Ishikawa (cell line): ENCODE measurements at regions not wholly inside any gene's neighbourhood (a gene's known extent, or its start where the extent isn't known, plus 50 kb on each side); places are given as distances from the start of the nearest gene placed in this dataset.
A peak's percentile ranks its signal among the peaks of the same experiment; 100 is the strongest.

Experiments used
- CEBPB ChIP-seq: IDR thresholded peaks from 2 replicates; pipeline ENCODE4 v1.6.1; 2012
- CREB1 ChIP-seq: IDR thresholded peaks from 2 replicates; pipeline ENCODE4 v1.6.1; 2012; ENCODE audit warnings: low read depth
- EGR1 ChIP-seq: IDR thresholded peaks from 2 replicates; pipeline ENCODE4 v1.6.1; 2012
- EP300 ChIP-seq: IDR thresholded peaks from 2 replicates; pipeline ENCODE4 v1.6.1; 2012; ENCODE audit warnings: borderline replicate concordance
- FOXM1 ChIP-seq: IDR thresholded peaks from 2 replicates; pipeline ENCODE4 v1.6.1; 2012; ENCODE audit warnings: low read depth, borderline replicate concordance
- NFIC ChIP-seq: IDR thresholded peaks from 2 replicates; pipeline ENCODE4 v1.6.1; 2012
- RAD21 ChIP-seq: IDR thresholded peaks from 2 replicates; pipeline ENCODE4 v1.6.1; 2012; ENCODE audit warnings: low read depth
- TAF1 ChIP-seq: IDR thresholded peaks from 2 replicates; pipeline ENCODE4 v1.6.1; 2012; ENCODE audit warnings: low read depth, mild to moderate bottlenecking
- TCF12 ChIP-seq: IDR thresholded peaks from 2 replicates; pipeline ENCODE4 v1.6.1; 2012; ENCODE audit warnings: low read depth
- TEAD4 ChIP-seq: IDR thresholded peaks from 2 replicates; pipeline ENCODE4 v1.6.1; 2012
- USF1 ChIP-seq: IDR thresholded peaks from 2 replicates; pipeline ENCODE4 v1.6.1; 2012
- YY1 ChIP-seq: IDR thresholded peaks from 2 replicates; pipeline ENCODE4 v1.6.1; 2012; ENCODE audit warnings: low read depth
- ZBTB7A ChIP-seq: IDR thresholded peaks from 2 replicates; pipeline ENCODE4 v1.6.1; 2012; ENCODE audit warnings: low read depth
- TF ChIP-seq, protein P1 (sequence below): IDR thresholded peaks from 2 replicates; pipeline ENCODE4 v1.6.1; 2012
- TF ChIP-seq, protein P2 (sequence below): IDR thresholded peaks from 2 replicates; pipeline ENCODE4 v1.6.1; 2012; ENCODE audit warnings: low read depth, mild to moderate bottlenecking

DNA sequence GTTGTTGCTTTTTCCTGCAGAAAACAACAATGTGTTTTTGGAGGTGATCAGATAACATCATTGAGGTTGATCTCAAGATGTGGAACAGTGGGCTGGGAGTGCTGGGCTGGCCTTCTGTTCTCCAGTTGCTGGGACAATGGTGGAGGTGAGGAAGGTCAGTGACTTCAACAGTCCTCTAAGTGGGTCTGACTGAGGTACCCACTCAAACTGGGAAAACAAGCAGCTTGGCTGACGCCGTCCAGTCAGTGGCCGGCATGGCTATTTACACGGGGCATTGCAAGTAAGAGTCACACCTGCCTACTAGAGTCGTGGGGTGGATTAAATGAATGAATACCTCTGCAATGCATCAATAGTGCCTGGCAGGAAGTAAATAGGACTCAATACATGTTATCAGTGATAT, 386.7 kb upstream of the ZFHX3 start:
- no peak for TF ChIP-seq RAD21
- TF ChIP-seq NFIC = no peak
- no peak for TF ChIP-seq CREB1
- TF ChIP-seq CEBPB = no peak
- TF ChIP-seq TEAD4 = no peak
- TF ChIP-seq EP300 = no peak
- TF ChIP-seq, protein P1, sequence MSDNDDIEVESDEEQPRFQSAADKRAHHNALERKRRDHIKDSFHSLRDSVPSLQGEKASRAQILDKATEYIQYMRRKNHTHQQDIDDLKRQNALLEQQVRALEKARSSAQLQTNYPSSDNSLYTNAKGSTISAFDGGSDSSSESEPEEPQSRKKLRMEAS = no peak
- no peak for TF ChIP-seq TCF12
- no peak for TF ChIP-seq YY1
- no peak for TF ChIP-seq USF1
- no peak for TF ChIP-seq ZBTB7A
- TF ChIP-seq EGR1 = no peak
- TF ChIP-seq, protein P2, sequence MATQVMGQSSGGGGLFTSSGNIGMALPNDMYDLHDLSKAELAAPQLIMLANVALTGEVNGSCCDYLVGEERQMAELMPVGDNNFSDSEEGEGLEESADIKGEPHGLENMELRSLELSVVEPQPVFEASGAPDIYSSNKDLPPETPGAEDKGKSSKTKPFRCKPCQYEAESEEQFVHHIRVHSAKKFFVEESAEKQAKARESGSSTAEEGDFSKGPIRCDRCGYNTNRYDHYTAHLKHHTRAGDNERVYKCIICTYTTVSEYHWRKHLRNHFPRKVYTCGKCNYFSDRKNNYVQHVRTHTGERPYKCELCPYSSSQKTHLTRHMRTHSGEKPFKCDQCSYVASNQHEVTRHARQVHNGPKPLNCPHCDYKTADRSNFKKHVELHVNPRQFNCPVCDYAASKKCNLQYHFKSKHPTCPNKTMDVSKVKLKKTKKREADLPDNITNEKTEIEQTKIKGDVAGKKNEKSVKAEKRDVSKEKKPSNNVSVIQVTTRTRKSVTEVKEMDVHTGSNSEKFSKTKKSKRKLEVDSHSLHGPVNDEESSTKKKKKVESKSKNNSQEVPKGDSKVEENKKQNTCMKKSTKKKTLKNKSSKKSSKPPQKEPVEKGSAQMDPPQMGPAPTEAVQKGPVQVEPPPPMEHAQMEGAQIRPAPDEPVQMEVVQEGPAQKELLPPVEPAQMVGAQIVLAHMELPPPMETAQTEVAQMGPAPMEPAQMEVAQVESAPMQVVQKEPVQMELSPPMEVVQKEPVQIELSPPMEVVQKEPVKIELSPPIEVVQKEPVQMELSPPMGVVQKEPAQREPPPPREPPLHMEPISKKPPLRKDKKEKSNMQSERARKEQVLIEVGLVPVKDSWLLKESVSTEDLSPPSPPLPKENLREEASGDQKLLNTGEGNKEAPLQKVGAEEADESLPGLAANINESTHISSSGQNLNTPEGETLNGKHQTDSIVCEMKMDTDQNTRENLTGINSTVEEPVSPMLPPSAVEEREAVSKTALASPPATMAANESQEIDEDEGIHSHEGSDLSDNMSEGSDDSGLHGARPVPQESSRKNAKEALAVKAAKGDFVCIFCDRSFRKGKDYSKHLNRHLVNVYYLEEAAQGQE = no peak
- TF ChIP-seq FOXM1 = no peak
- TF ChIP-seq TAF1 = no peak

DNA sequence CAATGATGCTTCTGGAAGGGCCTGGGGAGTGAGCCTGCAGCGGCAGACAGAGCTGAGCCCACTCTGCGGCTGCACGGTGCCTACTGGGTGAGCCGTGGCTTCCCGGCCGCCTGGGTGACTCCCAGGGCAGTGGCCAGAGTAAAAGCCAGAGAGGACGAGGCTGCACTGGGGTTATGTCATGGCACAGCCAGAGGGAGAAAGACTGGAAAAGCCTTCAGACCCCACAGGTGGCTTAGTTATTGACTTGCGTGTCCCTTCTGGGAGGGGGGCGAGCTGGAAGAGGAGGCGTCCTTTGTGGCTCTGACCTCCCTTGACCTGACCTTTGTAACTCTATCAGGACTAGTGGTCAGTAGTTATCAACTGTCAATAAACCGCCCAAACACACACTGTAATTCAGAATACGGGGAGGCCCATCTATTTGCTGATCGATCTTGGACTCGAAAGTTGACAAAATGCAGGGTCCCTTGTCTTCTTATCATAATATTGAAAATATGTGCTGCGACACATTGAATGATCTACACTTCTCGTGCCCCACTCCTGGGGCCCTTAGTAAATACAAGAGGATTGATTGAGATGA, 385.9 kb upstream of the ZFHX3 start:
- TF ChIP-seq RAD21 = no peak
- TF ChIP-seq TCF12 = no peak
- TF ChIP-seq EGR1 = no peak

DNA sequence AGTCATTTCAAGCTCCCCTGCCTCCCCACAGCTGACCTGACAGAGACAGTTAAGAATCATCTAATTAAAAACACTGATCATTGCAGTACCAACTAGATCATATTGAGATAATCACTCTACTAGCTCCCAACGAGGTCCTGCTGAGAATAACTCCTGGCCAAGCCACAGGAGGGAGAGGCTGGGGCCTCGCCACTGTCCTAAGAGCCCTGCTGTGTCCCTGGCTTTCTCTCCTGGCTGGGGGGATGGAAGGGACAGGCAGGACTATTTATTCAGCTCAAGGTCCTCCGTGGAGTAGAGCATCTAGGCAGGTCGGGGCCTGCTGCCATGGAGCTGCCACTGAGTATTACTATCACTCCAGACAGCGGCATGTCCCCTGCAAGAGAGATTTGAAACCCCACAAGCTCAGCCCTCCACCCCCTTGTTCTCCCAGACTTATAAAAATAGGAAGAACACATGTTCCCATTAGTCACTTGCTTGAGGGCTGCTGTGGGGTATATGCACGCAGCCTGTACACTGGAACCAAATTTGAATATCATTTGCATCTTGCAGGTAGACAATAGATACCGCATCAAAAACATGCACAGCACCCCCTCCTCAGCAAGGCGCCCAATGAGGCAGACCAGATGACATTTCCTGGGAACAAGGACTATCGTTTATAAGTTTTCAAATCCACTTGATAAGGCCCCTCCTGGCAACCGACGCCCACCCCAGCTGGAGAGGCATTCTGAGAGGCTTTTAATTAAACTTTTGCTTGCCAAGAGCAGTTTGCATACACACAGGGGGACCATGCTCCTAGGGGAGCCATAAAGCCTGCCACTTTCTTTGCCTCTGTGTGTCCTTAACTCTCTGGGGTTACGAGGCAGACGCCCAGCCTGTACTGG, 385.2 kb upstream of the ZFHX3 start:
- TF ChIP-seq, protein P1 = no peak
- no peak for TF ChIP-seq EGR1
- no peak for TF ChIP-seq NFIC
- TF ChIP-seq CREB1 = no peak
- TF ChIP-seq YY1 = no peak
- no peak for TF ChIP-seq TAF1
- TF ChIP-seq, protein P2 = no peak
- TF ChIP-seq USF1 = no peak
- TF ChIP-seq EP300 = no peak
- no peak for TF ChIP-seq ZBTB7A
- no peak for TF ChIP-seq TEAD4
- TF ChIP-seq RAD21 = no peak
- no peak for TF ChIP-seq CEBPB
- no peak for TF ChIP-seq FOXM1

- TF ChIP-seq, protein P2 = peak; percentile 29; the same call in 1 of the 2 replicates
- no peak for TF ChIP-seq USF1
Measured at GRCh38 chr16:73430138-73430537, 382.2 kb upstream of the ZFHX3 start.
